HG02678 (cell line): ENCODE measurements at regions not wholly inside any gene's neighbourhood (a gene's known extent, or its start where the extent isn't known, plus 50 kb on each side); places are given as distances from the start of the nearest gene placed in this dataset.

Experiments
- ATAC-seq: cut with Tn5 transposase; IDR thresholded peaks from one replicate; pipeline ENCODE4 v1.9.1; 2021; ENCODE audit warnings: mild to moderate bottlenecking, moderate library complexity; ENCODE audit not compliant: unreplicated experiment

GRCh38 chr12:13318231-13319015, 121.9 kb downstream of the EMP1 start:
- no peak for ATAC-seq

DNA sequence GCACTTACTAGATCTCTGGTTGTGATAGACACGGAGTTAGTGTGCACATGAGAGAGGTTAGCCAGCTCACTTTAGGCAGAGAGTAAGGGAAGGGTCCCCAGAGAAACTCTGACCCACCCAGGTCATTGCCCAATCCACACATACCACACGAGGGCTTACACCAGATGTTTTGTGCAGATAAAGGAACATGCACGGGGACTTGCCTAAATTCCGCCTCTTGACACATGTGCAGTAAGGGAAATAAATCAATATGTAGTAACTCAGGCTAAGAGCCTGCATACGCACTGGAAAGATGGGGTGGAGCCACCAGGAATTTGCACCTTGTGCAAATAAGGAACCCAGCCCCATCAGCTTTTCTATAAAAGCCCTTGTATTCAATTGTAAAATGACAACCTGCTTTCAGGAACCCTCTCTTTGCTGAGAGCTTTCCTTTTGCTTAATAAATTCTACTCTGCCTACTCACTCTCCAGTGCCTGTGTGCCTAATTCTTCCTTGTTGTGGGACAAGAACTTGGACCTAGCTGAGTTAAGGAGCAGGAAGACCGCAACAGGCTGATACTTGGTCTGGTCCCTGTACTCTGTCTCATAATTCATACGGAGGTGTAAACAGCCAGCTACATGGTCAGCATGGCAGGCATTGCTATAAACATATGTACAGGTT, 120.2 kb downstream of the EMP1 start:
- ATAC-seq = no peak

GRCh38 chr12:13313886-13314285, 117.4 kb downstream of the EMP1 start:
- ATAC-seq = no peak

GRCh38 chr12:13311551-13311950, 115.0 kb downstream of the EMP1 start:
- ATAC-seq = no peak

DNA sequence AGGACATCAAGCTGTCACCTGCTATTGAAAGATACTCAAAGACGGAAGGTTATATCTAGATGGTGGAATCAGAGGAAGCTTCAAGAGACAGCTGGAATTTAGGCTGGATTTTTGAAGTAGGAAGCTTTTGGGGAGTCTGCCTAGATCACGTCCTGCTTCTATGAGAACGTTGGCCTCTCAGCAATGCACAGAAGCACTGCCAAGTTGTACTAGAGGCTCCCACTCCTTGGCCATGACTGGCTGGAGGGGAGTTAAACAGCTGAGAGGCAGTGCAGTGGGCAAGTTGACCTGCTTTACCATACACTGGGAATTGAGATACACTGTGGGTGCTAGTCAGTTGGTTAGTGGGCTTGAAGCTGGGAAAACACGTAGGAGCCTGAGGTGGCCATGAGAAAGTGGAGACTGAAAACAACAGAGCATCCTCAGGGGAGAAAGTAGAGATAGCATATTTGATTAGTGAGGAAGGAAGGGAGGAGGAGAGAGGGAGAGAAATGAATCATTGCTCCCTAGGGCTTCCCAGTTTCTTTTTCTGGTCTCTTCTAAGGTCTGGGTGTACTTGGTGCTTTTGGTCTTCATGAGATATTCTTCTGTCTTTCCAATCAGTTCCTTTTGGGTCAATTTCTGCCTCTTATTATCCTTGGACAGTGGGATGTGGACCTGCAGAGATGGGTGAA, 110.8 kb downstream of the EMP1 start:
- ATAC-seq = no peak

DNA sequence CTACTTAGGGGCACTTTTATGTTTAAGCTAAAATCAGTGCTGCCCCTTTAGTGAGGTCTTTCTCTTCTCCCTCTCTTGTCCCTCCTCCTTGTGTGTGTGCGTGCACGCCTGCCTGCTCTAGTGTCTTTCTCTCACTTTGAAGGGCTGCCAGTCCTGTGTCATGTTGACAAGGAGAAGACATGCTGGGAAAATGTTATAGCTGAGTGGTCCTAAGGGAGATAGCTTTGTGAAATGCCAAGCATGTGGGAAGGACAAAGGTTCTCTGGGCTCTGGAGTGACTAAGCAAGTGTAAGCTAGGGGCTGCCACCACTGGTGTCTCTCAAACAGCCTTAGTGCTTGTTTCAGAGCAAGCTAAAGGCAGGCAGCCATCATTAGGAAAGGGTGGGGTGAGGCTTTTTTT, 108.4 kb downstream of the EMP1 start:
- ATAC-seq = no peak

DNA sequence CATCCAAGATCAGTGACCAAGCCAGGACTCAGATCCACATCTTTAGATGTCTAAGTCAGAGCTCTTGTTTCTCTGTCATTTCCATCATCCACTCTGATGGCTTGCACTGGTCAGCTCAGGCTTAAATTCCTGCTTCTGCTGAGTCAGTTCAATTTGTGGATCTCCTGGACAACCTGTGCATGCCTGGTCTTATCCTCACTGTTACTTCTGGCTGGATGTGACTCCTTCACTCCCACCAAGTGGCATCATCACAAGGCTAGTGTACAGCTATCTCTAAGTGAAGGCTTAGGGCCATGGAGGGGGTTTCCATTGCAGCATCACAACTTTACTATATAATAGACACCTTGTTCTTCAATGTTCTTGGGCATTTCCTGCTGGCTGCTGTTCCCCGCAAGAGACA, 102.9 kb downstream of the EMP1 start:
- ATAC-seq = no peak

DNA sequence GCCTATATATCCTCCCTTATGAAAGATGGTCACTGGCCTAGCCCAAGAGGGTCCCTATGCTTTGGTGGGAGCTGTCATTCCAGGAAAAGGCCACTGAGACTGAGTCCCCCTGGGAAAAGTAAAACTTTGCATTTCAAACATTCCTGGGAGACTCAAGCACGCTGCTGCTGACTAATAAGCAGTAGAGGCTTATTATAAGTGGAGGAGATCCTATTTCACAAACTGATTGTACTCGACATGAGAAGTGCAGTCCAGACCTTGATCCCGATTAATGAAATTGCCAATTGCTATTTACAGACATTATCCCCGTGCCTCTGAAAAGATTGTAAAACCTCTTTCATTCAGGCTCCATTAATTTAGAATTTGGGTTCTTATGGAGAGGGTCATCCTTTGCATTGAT, 96.6 kb downstream of the EMP1 start:
- ATAC-seq = no peak

- no peak for ATAC-seq
These were observed 93.2 kb downstream of the EMP1 start for GRCh38 chr12:13289653-13290289.

DNA sequence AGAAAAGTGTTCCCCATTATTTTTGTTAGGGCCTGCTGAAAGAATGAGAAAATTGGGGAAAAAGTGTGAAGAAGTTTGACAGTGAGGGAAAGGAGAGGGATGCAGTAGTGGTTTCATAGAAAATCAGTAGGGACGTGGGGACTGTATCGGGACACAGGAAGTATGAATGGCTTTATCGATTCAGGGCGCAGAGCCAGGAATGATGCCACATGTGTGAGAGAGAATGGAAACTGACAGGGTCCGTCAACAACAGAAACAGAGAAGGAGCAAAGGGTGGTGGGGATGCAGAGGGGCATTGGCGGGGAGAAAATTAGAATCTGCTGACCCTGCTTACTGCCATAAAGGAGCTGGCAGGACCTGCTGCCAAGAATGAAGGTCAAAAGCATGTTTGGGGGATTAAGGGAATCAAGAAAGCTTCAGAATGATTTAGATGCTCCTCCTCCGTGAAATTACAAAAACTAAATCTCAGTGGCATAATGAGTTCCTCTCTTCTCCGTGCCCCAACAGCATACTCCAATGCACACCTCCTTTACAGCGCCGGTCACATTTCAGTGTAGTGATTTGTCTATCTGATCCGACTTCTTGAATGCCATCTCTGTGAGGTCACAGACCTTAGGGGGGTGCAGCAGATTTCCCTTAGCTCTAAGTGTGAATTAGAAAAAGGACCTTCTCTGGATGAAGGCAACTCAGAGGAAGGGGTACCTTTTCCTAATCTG, 92.6 kb downstream of the EMP1 start:
- ATAC-seq = no peak

- no peak for ATAC-seq
These were observed 92.0 kb downstream of the EMP1 start for GRCh38 chr12:13288501-13288900.

- no peak for ATAC-seq
These were observed 87.3 kb downstream of the EMP1 start for GRCh38 chr12:13283867-13284266.

DNA sequence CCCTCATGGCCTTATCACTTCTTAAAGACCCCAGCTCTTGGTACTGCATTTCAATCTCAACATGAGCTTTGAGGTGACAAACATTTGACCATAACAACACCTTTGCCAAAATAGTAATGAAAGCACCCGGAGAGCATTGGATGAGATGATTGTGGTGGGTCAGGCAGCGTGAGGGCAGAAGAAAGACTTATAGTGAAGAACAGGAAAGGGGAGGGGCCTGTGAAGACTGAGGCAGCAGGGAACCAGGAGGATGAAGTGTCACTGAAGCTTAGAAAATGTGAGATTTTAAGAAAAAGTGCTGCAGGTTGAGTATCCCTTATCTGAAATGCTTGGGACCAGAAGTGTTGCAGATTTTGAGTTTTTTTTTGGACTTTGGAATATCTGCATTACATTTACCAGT, 86.3 kb downstream of the EMP1 start:
- no peak for ATAC-seq

DNA sequence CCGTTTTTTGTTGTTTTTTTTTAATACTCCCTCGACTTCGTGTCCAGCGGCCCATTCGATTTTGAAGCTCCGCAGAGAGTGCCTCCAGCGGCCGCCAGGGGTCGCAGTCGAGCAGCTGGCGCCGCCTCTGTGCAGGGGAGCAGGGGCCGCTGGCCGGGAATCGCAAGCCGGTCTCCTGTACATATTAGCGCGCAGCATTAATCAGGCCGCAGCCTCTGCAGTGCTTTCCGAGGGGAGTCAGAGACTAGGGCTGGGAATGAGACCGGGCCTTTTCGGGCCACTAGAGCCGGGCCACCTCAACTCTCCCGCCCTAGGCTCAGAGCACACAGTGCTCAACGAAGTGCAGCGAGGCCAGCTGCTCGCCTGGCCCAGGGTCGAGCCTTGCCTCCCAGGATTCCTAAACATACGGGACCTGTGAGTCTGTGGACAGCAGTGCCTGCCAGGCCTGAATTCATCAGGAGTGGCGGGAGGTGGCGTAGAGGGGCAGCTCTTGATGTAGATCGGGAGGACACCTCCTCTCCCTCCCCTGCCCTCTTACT, 81.8 kb downstream of the EMP1 start:
- peak; percentile 76 for ATAC-seq

GRCh38 chr12:13277293-13277692, 80.8 kb downstream of the EMP1 start:
- ATAC-seq = no peak

GRCh38 chr12:13275241-13276085, 78.9 kb downstream of the EMP1 start:
- no peak for ATAC-seq

DNA sequence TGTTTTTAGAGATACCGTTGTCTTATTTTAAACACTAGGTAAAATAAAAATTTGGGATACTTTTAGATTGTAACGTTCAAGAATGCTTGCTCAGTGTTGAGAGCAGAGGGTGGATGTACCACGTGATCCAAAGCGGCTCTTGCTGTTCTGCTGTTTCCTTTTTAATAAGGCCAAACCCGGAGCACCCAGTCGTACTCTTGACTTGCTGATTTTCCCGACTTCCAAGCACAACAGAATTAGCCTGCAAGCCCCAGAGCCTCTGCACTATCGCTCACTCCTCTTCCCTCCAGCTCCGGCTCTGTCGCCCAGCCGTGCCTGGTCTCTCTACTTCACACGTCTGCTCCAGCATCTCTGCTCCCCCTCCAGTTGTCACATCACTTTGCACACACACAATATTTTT, 77.3 kb downstream of the EMP1 start:
- no peak for ATAC-seq

DNA sequence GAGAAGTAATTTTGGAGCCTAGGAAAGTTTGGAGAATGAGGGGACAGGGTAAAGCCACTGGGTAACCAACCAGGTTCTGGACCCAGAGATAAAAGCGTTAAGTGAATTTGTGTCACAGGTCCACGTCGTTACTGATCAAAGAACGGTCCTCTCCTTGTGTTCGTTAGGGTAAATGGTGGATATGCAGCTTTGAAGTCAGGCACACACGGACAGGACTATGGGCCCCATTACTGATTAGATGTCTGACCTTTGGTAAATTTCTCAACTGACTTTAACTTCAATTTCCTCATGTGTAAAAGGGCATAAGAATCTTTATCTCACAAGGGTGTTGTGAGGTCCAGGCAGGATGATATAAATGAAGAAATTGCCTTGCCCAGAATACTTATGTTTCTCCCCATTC, 76.6 kb downstream of the EMP1 start:
- no peak for ATAC-seq

GRCh38 chr12:13270817-13271216, 74.3 kb downstream of the EMP1 start:
- ATAC-seq = no peak
